ENCODE measurements at regions not wholly inside any gene's neighbourhood (a gene's known extent, or its start where the extent isn't known, plus 50 kb on each side); places are given as distances from the start of the nearest gene placed in this dataset.

DNA sequence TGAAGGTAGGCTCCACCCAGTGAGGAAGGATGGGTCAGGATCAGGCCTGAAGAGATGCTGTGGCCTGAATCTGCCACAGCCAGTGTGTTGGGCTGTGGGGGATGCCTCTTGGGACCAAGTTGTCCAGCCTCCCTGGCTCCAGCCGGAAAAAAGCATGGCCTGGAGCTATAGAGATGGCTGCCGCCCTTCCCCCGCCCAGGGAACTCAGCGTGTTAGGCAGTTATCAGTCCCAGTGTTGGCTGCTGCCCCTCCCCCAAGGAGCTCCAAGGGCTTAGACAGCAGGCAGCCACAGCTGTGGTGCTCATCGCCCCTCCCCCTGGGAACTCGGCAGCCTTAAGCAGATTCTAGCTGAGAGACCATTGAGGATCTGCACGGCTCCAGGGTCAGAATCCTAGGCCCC, 158.0 kb downstream of the CAPZA3 start:
- no peak for TF ChIP-seq EP300 (IDR thresholded peaks at IDR 0.05; ENCODE audit: borderline replicate concordance in 1 of 2, control insufficient read depth in 1 of 2, low read depth in 2 of 2, low read length in 2 of 2)
- TF ChIP-seq, protein P1, sequence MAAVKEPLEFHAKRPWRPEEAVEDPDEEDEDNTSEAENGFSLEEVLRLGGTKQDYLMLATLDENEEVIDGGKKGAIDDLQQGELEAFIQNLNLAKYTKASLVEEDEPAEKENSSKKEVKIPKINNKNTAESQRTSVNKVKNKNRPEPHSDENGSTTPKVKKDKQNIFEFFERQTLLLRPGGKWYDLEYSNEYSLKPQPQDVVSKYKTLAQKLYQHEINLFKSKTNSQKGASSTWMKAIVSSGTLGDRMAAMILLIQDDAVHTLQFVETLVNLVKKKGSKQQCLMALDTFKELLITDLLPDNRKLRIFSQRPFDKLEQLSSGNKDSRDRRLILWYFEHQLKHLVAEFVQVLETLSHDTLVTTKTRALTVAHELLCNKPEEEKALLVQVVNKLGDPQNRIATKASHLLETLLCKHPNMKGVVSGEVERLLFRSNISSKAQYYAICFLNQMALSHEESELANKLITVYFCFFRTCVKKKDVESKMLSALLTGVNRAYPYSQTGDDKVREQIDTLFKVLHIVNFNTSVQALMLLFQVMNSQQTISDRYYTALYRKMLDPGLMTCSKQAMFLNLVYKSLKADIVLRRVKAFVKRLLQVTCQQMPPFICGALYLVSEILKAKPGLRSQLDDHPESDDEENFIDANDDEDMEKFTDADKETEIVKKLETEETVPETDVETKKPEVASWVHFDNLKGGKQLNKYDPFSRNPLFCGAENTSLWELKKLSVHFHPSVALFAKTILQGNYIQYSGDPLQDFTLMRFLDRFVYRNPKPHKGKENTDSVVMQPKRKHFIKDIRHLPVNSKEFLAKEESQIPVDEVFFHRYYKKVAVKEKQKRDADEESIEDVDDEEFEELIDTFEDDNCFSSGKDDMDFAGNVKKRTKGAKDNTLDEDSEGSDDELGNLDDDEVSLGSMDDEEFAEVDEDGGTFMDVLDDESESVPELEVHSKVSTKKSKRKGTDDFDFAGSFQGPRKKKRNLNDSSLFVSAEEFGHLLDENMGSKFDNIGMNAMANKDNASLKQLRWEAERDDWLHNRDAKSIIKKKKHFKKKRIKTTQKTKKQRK (IDR thresholded peaks at IDR 0.05; ENCODE audit: low read depth, low read length), result no peak
- TF ChIP-seq ESRRA (IDR thresholded peaks at IDR 0.05; ENCODE audit: low read length), result no peak
- no peak for TF ChIP-seq POLR2A (IDR thresholded peaks at IDR 0.05; ENCODE audit: low read depth, low read length)
- TF ChIP-seq BCL11A (IDR thresholded peaks at IDR 0.05; ENCODE audit: low read depth, low read length), result no peak
- TF ChIP-seq, protein P2, sequence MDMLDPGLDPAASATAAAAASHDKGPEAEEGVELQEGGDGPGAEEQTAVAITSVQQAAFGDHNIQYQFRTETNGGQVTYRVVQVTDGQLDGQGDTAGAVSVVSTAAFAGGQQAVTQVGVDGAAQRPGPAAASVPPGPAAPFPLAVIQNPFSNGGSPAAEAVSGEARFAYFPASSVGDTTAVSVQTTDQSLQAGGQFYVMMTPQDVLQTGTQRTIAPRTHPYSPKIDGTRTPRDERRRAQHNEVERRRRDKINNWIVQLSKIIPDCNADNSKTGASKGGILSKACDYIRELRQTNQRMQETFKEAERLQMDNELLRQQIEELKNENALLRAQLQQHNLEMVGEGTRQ (IDR thresholded peaks at IDR 0.05; ENCODE audit: borderline replicate concordance, low read depth, low read length), result no peak
- no peak for TF ChIP-seq CHD2 (IDR thresholded peaks at IDR 0.05; ENCODE audit: borderline replicate concordance, low read depth, low read length)
- no peak for TF ChIP-seq DPF2 (IDR thresholded peaks at IDR 0.05)

Data from GM12878 (cell line).